ENCODE measurements at regions not wholly inside any gene's neighbourhood (a gene's known extent, or its start where the extent isn't known, plus 50 kb on each side); places are given as distances from the start of the nearest gene placed in this dataset.
"Not testable (repeated sequence)": the region's sequence is repeated elsewhere in the genome, so short reads cannot be mapped to it uniquely, and the experiment has no call there.

- ATAC-seq: peak; percentile 98 to 100 (median 99)
- Histone ChIP-seq H3K27me3 (no peaks in the 10 kb centered on the region), H3K9me3 (no peaks in the 10 kb centered on the region), H3K36me3 (no peaks in the 10 kb centered on the region), H3K4me3 (no peak overlapping the region), H3K4me1 (peaks cover 0 to 12% (median 3%) of the 10 kb centered on the region in 4 donors), H3K27ac (peak overlapping the region in 2 of 3 donors; percentile 52 to 62)
- peak; percentile 69 to 88 (median 88) for DNase-seq
- WGBS (ENCODE audit: insufficient coverage, low coverage, low lambda C conversion rate, missing lambda C conversion rate): 35% methylated on average over 12 of the region's 15 CpGs
- peak; percentile 21 for TF ChIP-seq POLR2A (IDR thresholded peaks at IDR 0.05)
- TF ChIP-seq, protein P1, sequence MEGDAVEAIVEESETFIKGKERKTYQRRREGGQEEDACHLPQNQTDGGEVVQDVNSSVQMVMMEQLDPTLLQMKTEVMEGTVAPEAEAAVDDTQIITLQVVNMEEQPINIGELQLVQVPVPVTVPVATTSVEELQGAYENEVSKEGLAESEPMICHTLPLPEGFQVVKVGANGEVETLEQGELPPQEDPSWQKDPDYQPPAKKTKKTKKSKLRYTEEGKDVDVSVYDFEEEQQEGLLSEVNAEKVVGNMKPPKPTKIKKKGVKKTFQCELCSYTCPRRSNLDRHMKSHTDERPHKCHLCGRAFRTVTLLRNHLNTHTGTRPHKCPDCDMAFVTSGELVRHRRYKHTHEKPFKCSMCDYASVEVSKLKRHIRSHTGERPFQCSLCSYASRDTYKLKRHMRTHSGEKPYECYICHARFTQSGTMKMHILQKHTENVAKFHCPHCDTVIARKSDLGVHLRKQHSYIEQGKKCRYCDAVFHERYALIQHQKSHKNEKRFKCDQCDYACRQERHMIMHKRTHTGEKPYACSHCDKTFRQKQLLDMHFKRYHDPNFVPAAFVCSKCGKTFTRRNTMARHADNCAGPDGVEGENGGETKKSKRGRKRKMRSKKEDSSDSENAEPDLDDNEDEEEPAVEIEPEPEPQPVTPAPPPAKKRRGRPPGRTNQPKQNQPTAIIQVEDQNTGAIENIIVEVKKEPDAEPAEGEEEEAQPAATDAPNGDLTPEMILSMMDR (IDR thresholded peaks at IDR 0.05): no peak
- intact Hi-C loops (cut with DNase I): no loop called here
These were observed 142.4 kb downstream of the GLUL start for GRCh38 chr1:182249201-182249676.

DNA sequence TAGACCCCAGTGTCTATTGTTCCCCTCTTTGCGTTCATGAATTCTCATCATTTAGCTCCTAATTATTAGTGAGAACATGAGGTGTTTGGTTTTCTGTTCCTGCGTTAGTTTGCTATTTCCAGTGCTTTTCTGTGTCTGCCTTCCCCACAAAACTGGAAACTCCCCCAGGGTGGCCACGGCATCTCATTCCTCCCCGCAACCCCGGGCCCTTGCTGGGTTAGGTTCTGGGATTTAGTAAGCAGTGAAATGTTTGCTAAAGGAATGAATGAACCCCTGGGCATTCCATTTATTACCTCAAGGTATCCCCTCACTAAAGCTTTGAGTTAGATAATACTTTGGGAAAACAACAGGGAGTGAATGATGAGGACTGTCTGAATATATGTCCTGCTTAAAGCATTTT lies 142.9 kb downstream of the GLUL start:
- Histone ChIP-seq H3K9me3 (no peaks in the 10 kb centered on the region), H3K36me3 (no peaks in the 10 kb centered on the region), H3K27me3 (no peaks in the 10 kb centered on the region), H3K27ac (peak overlapping the region in 2 of 3 donors; percentile 52 to 62), H3K4me1 (peaks cover 0 to 12% (median 3%) of the 10 kb centered on the region in 4 donors), H3K4me3 (no peak overlapping the region)
- no peak for DNase-seq
- 46% methylated on average over 4 of the region's 5 CpGs for WGBS (ENCODE audit: insufficient coverage, low coverage, low lambda C conversion rate, missing lambda C conversion rate)
- TF ChIP-seq, protein P1 (IDR thresholded peaks at IDR 0.05): no peak
- no peak for TF ChIP-seq POLR2A (IDR thresholded peaks at IDR 0.05)
- intact Hi-C loops (cut with DNase I): no loop called here
- ATAC-seq: no peak

DNA sequence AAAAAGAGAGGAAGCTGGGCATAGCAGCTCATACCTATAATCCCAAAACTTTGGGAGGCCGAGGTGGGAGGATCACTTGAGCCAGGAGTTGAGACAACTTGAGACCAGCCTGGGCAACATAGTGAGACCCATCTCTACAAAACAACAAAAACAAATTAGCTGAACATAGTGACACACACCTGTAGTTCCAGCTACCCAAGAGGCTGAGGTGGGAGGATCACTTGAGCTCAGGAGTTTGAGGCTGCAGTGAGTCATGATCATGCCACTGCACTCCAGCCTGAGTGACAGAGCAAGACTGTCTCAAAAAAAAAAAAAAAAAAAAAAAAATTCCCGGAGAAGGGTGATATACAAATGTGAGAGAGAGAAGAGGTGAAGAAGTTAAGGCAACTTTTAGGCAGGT lies 143.8 kb downstream of the GLUL start:
- H3K36me3 ChIP-seq; H3K27me3 ChIP-seq; H3K27ac ChIP-seq; intact Hi-C loops (cut with DNase I); ATAC-seq; H3K4me3 ChIP-seq; H3K9me3 ChIP-seq; DNase-seq: not testable (repeated sequence)
- H3K4me1 ChIP-seq: peaks cover 0 to 12% (median 3%) of the 10 kb centered on the region in 4 donors
- 100% methylated on average over 1 of the region's 2 CpGs for WGBS (ENCODE audit: insufficient coverage, low coverage, low lambda C conversion rate, missing lambda C conversion rate)

- 58% methylated on average over 5 of the region's 5 CpGs for WGBS (ENCODE audit: insufficient coverage, low coverage, low lambda C conversion rate, missing lambda C conversion rate)
- Histone ChIP-seq H3K9me3 (no peaks in the 10 kb centered on the region), H3K4me1 (peaks cover 0 to 12% (median 3%) of the 10 kb centered on the region in 4 donors), H3K27ac (no peak overlapping the region), H3K36me3 (no peaks in the 10 kb centered on the region), H3K27me3 (no peaks in the 10 kb centered on the region), H3K4me3 (no peak overlapping the region)
- intact Hi-C loops (cut with DNase I): no loop called here
- no peak for TF ChIP-seq POLR2A (IDR thresholded peaks at IDR 0.05)
- TF ChIP-seq, protein P1 (IDR thresholded peaks at IDR 0.05): no peak
- DNase-seq: peak; percentile 66 to 72 (median 70)
- ATAC-seq: peak in 3 of 4 donors; percentile 43 to 53 (median 44)
These were observed 144.8 kb downstream of the GLUL start for GRCh38 chr1:182246783-182247182.

DNA sequence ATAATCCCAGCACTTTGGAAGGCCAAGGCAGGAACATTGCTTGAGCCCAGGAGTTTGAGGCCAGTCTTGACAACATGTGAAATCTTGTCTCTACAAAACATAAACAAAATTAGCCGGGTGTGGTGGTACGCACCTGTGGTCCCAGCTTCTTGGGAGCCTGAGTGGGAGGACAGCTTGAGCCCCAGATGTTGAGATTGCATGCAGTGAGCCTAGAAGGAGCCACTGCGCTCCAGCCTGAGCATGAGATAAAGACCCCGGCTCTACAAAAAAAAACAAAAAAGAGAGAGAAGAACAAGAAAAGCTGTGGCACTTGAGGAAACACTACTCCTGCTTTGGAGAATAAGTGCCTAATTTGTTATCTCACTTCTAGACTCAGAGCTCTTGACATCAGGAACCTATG lies 146.6 kb downstream of the GLUL start:
- ATAC-seq (no peak), DNase-seq (no peak)
- Histone ChIP-seq H3K27ac (no peak overlapping the region), H3K4me3 (no peak overlapping the region), H3K27me3 (no peaks in the 10 kb centered on the region), H3K9me3 (no peaks in the 10 kb centered on the region), H3K36me3 (no peaks in the 10 kb centered on the region), H3K4me1 (peaks cover 0 to 12% (median 3%) of the 10 kb centered on the region in 4 donors)
- TF ChIP-seq, protein P1 (IDR thresholded peaks at IDR 0.05): no peak
- no peak for TF ChIP-seq POLR2A (IDR thresholded peaks at IDR 0.05)
- WGBS (ENCODE audit: insufficient coverage, low coverage, low lambda C conversion rate, missing lambda C conversion rate): 97% methylated on average over 4 of the region's 4 CpGs
- intact Hi-C loops (cut with DNase I): no loop called here
